ENCODE measurements at regions not wholly inside any gene's neighbourhood (a gene's known extent, or its start where the extent isn't known, plus 50 kb on each side); places are given as distances from the start of the nearest gene placed in this dataset.

GRCh38 chr4:182091128-182091527, 152.1 kb upstream of the TENM3 start:
- no peak for DNase-seq (ENCODE audit: low read depth)

GRCh38 chr4:182093431-182093831, 149.8 kb upstream of the TENM3 start:
- no peak for DNase-seq (ENCODE audit: low read depth)

- no peak for DNase-seq (ENCODE audit: low read depth)
These were observed 149.3 kb upstream of the TENM3 start for GRCh38 chr4:182093935-182094334.

- DNase-seq (ENCODE audit: low read depth) = no peak
These were observed 141.6 kb upstream of the TENM3 start for GRCh38 chr4:182101618-182102017.

- no peak for DNase-seq (ENCODE audit: low read depth)
These were observed 140.6 kb upstream of the TENM3 start for GRCh38 chr4:182102576-182102975.

GRCh38 chr4:182103614-182104319, 139.4 kb upstream of the TENM3 start:
- DNase-seq (ENCODE audit: low read depth) = no peak

- DNase-seq (ENCODE audit: low read depth) = no peak
These were observed 137.8 kb upstream of the TENM3 start for GRCh38 chr4:182105416-182105815.

- no peak for DNase-seq (ENCODE audit: low read depth)
These were observed 135.3 kb upstream of the TENM3 start for GRCh38 chr4:182107931-182108330.

- DNase-seq (ENCODE audit: low read depth) = no peak
These were observed 131.6 kb upstream of the TENM3 start for GRCh38 chr4:182111586-182111985.

- DNase-seq (ENCODE audit: low read depth) = no peak
These were observed 129.4 kb upstream of the TENM3 start for GRCh38 chr4:182113779-182114178.

GRCh38 chr4:182124359-182124758, 118.8 kb upstream of the TENM3 start:
- DNase-seq (ENCODE audit: low read depth) = no peak

GRCh38 chr4:182126096-182126495, 117.1 kb upstream of the TENM3 start:
- no peak for DNase-seq (ENCODE audit: low read depth)

GRCh38 chr4:182126603-182127002, 116.6 kb upstream of the TENM3 start:
- no peak for DNase-seq (ENCODE audit: low read depth)

GRCh38 chr4:182133033-182133432, 110.2 kb upstream of the TENM3 start:
- no peak for DNase-seq (ENCODE audit: low read depth)

GRCh38 chr4:182134261-182134660, 108.9 kb upstream of the TENM3 start:
- no peak for DNase-seq (ENCODE audit: low read depth)

GRCh38 chr4:182136201-182136600, 107.0 kb upstream of the TENM3 start:
- no peak for DNase-seq (ENCODE audit: low read depth)

GRCh38 chr4:182137343-182137742, 105.9 kb upstream of the TENM3 start:
- DNase-seq (ENCODE audit: low read depth) = no peak

GRCh38 chr4:182139491-182139890, 103.7 kb upstream of the TENM3 start:
- DNase-seq (ENCODE audit: low read depth) = no peak

- no peak for DNase-seq (ENCODE audit: low read depth)
These were observed 102.7 kb upstream of the TENM3 start for GRCh38 chr4:182140547-182140946.

- no peak for DNase-seq (ENCODE audit: low read depth)
These were observed 102.1 kb upstream of the TENM3 start for GRCh38 chr4:182141061-182141460.

- no peak for DNase-seq (ENCODE audit: low read depth)
These were observed 100.8 kb upstream of the TENM3 start for GRCh38 chr4:182142176-182143085.

GRCh38 chr4:182143086-182143821, 99.9 kb upstream of the TENM3 start:
- DNase-seq (ENCODE audit: low read depth) = no peak

Measured in activated T-cell treated with anti-CD3 and anti-CD28 coated beads for 24 hours (primary cell).